H1 (cell line): ENCODE measurements at regions not wholly inside any gene's neighbourhood (a gene's known extent, or its start where the extent isn't known, plus 50 kb on each side); places are given as distances from the start of the nearest gene placed in this dataset.

Experiments
- CTCF ChIA-PET: fragments of 300-600 bp; sonication (Branson Sonifier 250); formaldehyde crosslinking; loops from one replicate; lab custom pipeline; 2021; ENCODE audit not compliant: partially characterized antibody; lab: Charles Lee
- POLR2A ChIA-PET: fragments of 300-600 bp; sonication (Branson Sonifier 250); formaldehyde crosslinking; loops from one replicate; lab custom pipeline; 2021; ENCODE audit warnings: inconsistent platforms; ENCODE audit not compliant: partially characterized antibody; lab: Charles Lee
- DNase-seq, 2 experiments: peaks; one replicate each; pipeline versions ENCODE4 v3.0.0 to v3.0.0-alpha.2; 2010 to 2022; ENCODE audit warnings: low spot score in 2 of 2, low read depth in 1 of 2, mixed read lengths in 1 of 2
- FAIRE-seq: peaks from 2 replicates; lab custom pipeline; 2011; peaks lifted over from hg19 to GRCh38; lab: Jason Lieb, UNC
- H2AFZ ChIP-seq: 2 replicates; pipeline ENCODE4 v1.8.1; 2012; ENCODE audit warnings: low read length, inconsistent platforms
- H2AK5ac ChIP-seq: 2 replicates; pipeline ENCODE4 v1.6.1; 2013; ENCODE audit warnings: low read depth, low read length
- H2BK120ac ChIP-seq: replicated peaks from 2 replicates; pipeline ENCODE3; 2013; ENCODE audit warnings: low read depth, low read length, inconsistent platforms
- H2BK12ac ChIP-seq: 2 replicates; pipeline ENCODE4 v1.6.1; 2013; ENCODE audit warnings: low read depth, low read length
- H2BK15ac ChIP-seq: 2 replicates; pipeline ENCODE4 v1.6.1; 2013; ENCODE audit warnings: low read length
- H2BK20ac ChIP-seq: 2 replicates; pipeline ENCODE4 v1.6.1; 2013; ENCODE audit warnings: low read length
- H2BK5ac ChIP-seq: 2 replicates; pipeline ENCODE4 v1.6.1; 2013; ENCODE audit warnings: low read depth, low read length
- H3K14ac ChIP-seq: 2 replicates; pipeline ENCODE4 v1.6.1; 2013; ENCODE audit warnings: inconsistent platforms; ENCODE audit not compliant: insufficient read length
- H3K18ac ChIP-seq: 2 replicates; pipeline ENCODE4 v1.6.1; 2013; ENCODE audit warnings: low read length; ENCODE audit errors: extremely low read depth
- H3K23ac ChIP-seq: 2 replicates; pipeline ENCODE4 v1.6.1; 2013; ENCODE audit warnings: inconsistent platforms; ENCODE audit not compliant: insufficient read length
- H3K23me2 ChIP-seq: 2 replicates; pipeline ENCODE4 v1.6.1; 2013; ENCODE audit warnings: low read depth, low read length
- H3K27ac ChIP-seq: 2 replicates; pipeline ENCODE4 v1.6.1; 2011; ENCODE audit warnings: low read depth, low read length, inconsistent platforms
- H3K27me3 ChIP-seq, 4 experiments: replicated peaks in 1 of 4; 1 replicate in 1 of 4; 2 replicates in 3 of 4; pipeline versions ENCODE4 v1.6.1 to v1.8.1; 2011 to 2013; ENCODE audit warnings: low read length in 3 of 4, mild to moderate bottlenecking in 3 of 4, inconsistent platforms in 2 of 4, mixed read lengths in 2 of 4, moderate library complexity in 1 of 4; ENCODE audit not compliant: control insufficient read depth in 3 of 4, insufficient read depth in 3 of 4; ENCODE audit errors: extremely low read depth in 1 of 4
- H3K36me3 ChIP-seq, 4 experiments: 2 replicates each; pipeline versions ENCODE4 v1.6.1 to v1.8.1; 2011 to 2013; ENCODE audit warnings: mild to moderate bottlenecking in 4 of 4, low read length in 3 of 4, moderate library complexity in 2 of 4, control low read depth in 1 of 4, inconsistent platforms in 1 of 4; ENCODE audit not compliant: insufficient read depth in 4 of 4, control insufficient read depth in 2 of 4
- H3K4ac ChIP-seq: replicated peaks from 2 replicates; pipeline ENCODE3; 2013; ENCODE audit warnings: low read length, low read depth, mixed read lengths, inconsistent platforms; ENCODE audit not compliant: insufficient read length
- H3K4me1 ChIP-seq, 4 experiments: replicated peaks in 1 of 4; 1 replicate in 1 of 4; 2 replicates in 3 of 4; pipeline versions ENCODE4 v1.6.1 to v1.8.1; 2011 to 2013; ENCODE audit warnings: low read length in 3 of 4, inconsistent platforms in 2 of 4, mixed read lengths in 1 of 4; ENCODE audit not compliant: insufficient read depth in 4 of 4, control insufficient read depth in 3 of 4
- H3K4me2 ChIP-seq, 2 experiments: 2 replicates each; pipeline versions ENCODE4 v1.6.1 to v1.8.1; 2011 to 2013; ENCODE audit warnings: low read depth in 2 of 2, low read length in 2 of 2, control low read depth in 1 of 2, inconsistent platforms in 1 of 2, mild to moderate bottlenecking in 1 of 2; ENCODE audit not compliant: insufficient read depth in 1 of 2
- H3K4me3 ChIP-seq, 4 experiments: fragments of 200-600, 300-600 bp in 1 of 4; sonication (generic), shearing (Covaris generic), sonication (Bioruptor Twin) in 1 of 4; 2 replicates each; pipeline versions ENCODE4 v1.5.1 to v1.8.1; 2011 to 2016; ENCODE audit warnings: low read length in 4 of 4, low read depth in 3 of 4, control low read depth in 2 of 4, inconsistent platforms in 2 of 4, mild to moderate bottlenecking in 2 of 4, mixed read lengths in 1 of 4, moderate library complexity in 1 of 4; ENCODE audit not compliant: insufficient read depth in 2 of 4; ENCODE audit errors: extremely low read depth in 1 of 4
- H3K56ac ChIP-seq: replicated peaks from 2 replicates; pipeline ENCODE3; 2013; ENCODE audit warnings: low read depth, mild to moderate bottlenecking, mixed read lengths, low read length, inconsistent platforms; ENCODE audit not compliant: insufficient read length
- H3K79me1 ChIP-seq: 2 replicates; pipeline ENCODE4 v1.6.1; 2013; ENCODE audit warnings: low read depth, low read length, control low read depth
- H3K79me2 ChIP-seq, 2 experiments: 2 replicates each; pipeline versions ENCODE4 v1.6.1 to v1.8.1; 2012 to 2013; ENCODE audit warnings: low read length in 2 of 2, mild to moderate bottlenecking in 2 of 2, inconsistent platforms in 1 of 2; ENCODE audit not compliant: insufficient read depth in 2 of 2, control insufficient read depth in 1 of 2
- H3K9ac ChIP-seq, 4 experiments: replicated peaks in 1 of 4; 1 replicate in 1 of 4; 2 replicates in 3 of 4; pipeline versions ENCODE4 v1.6.1 to v1.8.1; 2011 to 2013; ENCODE audit warnings: low read depth in 3 of 4, low read length in 3 of 4, control low read depth in 2 of 4, mild to moderate bottlenecking in 2 of 4, moderate library complexity in 2 of 4, inconsistent platforms in 1 of 4; ENCODE audit errors: extremely low read depth in 1 of 4
- H3K9me3 ChIP-seq, 2 experiments: 2 replicates each; pipeline versions ENCODE4 v1.6.1 to v1.8.1; 2012 to 2013; ENCODE audit warnings: mild to moderate bottlenecking in 2 of 2, moderate library complexity in 2 of 2, control low read depth in 1 of 2, inconsistent platforms in 1 of 2, low read depth in 1 of 2, low read length in 1 of 2, mixed read lengths in 1 of 2; ENCODE audit not compliant: insufficient read depth in 2 of 2
- H4K20me1 ChIP-seq, 2 experiments: replicated peaks in 1 of 2; 2 replicates each; pipeline versions ENCODE3 to v1.8.1; 2011 to 2013; ENCODE audit warnings: inconsistent platforms in 2 of 2, low read length in 2 of 2, mild to moderate bottlenecking in 1 of 2; ENCODE audit not compliant: insufficient read depth in 2 of 2, control insufficient read depth in 1 of 2
- H4K5ac ChIP-seq: 2 replicates; pipeline ENCODE4 v1.6.1; 2013; ENCODE audit warnings: low read length, low read depth, mixed read lengths, inconsistent platforms; ENCODE audit not compliant: insufficient read length
- H4K8ac ChIP-seq: 2 replicates; pipeline ENCODE4 v1.8.0; 2013; ENCODE audit warnings: mild to moderate bottlenecking, moderate library complexity, low read length, inconsistent platforms; ENCODE audit not compliant: insufficient read depth; ENCODE audit errors: extremely low read depth
- H4K91ac ChIP-seq: replicated peaks from 2 replicates; pipeline ENCODE3; 2013; ENCODE audit warnings: low read length, mixed read lengths, inconsistent platforms; ENCODE audit not compliant: insufficient read length
- BCL11A ChIP-seq, 2 experiments: IDR thresholded peaks; one replicate each; pipeline ENCODE4 v1.6.1; 2011; ENCODE audit warnings: low read depth in 2 of 2, low read length in 2 of 2, mild to moderate bottlenecking in 2 of 2
- RBBP5 ChIP-seq: IDR thresholded peaks from 2 replicates; pipeline ENCODE4 v1.7.1; 2012; ENCODE audit warnings: low read depth, mild to moderate bottlenecking, inconsistent platforms, low read length, moderate library complexity, borderline replicate concordance
- SIN3A ChIP-seq, 2 experiments: IDR thresholded peaks in 1 of 2; conservative IDR thresholded peaks in 1 of 2; 2 replicates each; pipeline ENCODE4 v1.6.1; 2011 to 2012; ENCODE audit warnings: low read length in 2 of 2, improper control_type of control experiment in 1 of 2, low read depth in 1 of 2, mild to moderate bottlenecking in 1 of 2
- SIX5 ChIP-seq: IDR thresholded peaks from 2 replicates; pipeline ENCODE4 v1.6.1; 2011; ENCODE audit warnings: mild to moderate bottlenecking, low read depth, low read length
- WGBS, 2 experiments: shearing (Covaris generic) in 1 of 2; methylation state at CpG; one replicate each; pipeline versions ENCODE4 v1.1.6 to v1.1.7; 2013 to 2015; ENCODE audit warnings: low lambda C conversion rate in 2 of 2, mixed read lengths in 2 of 2, inconsistent platforms in 1 of 2, low coverage in 1 of 2, missing lambda C conversion rate in 1 of 2; ENCODE audit not compliant: insufficient replicate concordance in 2 of 2, insufficient coverage in 1 of 2, insufficient read length in 1 of 2; ENCODE audit errors: extremely low coverage in 1 of 2, missing lambda C conversion rate in 1 of 2; 5-methylcytosine and 5-hydroxymethylcytosine counted together

- no peaks in the 10 kb centered on the region for H3K36me3 ChIP-seq
- ChIA-PET CTCF (no interaction called here), POLR2A (no interaction called here)
- no peak overlapping the region for H2BK20ac ChIP-seq
- no peaks in the 10 kb centered on the region for H3K23me2 ChIP-seq
- no peak overlapping the region for H3K23ac ChIP-seq
- no peak overlapping the region for H3K9ac ChIP-seq
- no peak overlapping the region for H3K4me3 ChIP-seq
- no peaks in the 10 kb centered on the region for H3K79me1 ChIP-seq
- no peak overlapping the region for H3K4ac ChIP-seq
- H3K56ac ChIP-seq = no peak overlapping the region
- no peaks in the 10 kb centered on the region for H3K27me3 ChIP-seq
- H3K4me2 ChIP-seq = no peak overlapping the region
- no peak for FAIRE-seq
- H3K4me1 ChIP-seq = no peaks in the 10 kb centered on the region; a peak in 1 of 7 replicates
- H3K9me3 ChIP-seq = peaks cover 0 to 4% of the 10 kb centered on the region in 2 experiments; a peak in 1 of 4 replicates
- TF ChIP-seq SIX5 = no peak
- TF ChIP-seq SIN3A (conservative IDR thresholded peaks at IDR 0.05 in 1 of 2, IDR thresholded peaks at IDR 0.05 in 1 of 2; ENCODE audit: low read depth in 1 of 2, low read length in 2 of 2) = no peak
- TF ChIP-seq BCL11A (IDR thresholded peaks at IDR 0.05; ENCODE audit: low read depth in 2 of 2, low read length in 2 of 2) = no peak
- TF ChIP-seq RBBP5 = no peak
- no peak for DNase-seq
- no peak overlapping the region for H2AFZ ChIP-seq
- H3K14ac ChIP-seq = no peak overlapping the region
- H4K91ac ChIP-seq = no peak overlapping the region
- no peak overlapping the region for H4K8ac ChIP-seq
- WGBS, 2 experiments = 92% methylated on average over 2 of the region's 2 CpGs; no CpG with 5 or more reads in 1 of the 2 experiments
- H3K79me2 ChIP-seq = no peaks in the 10 kb centered on the region
- H2BK15ac ChIP-seq = no peak overlapping the region
- H4K20me1 ChIP-seq = no peaks in the 10 kb centered on the region
- no peak overlapping the region for H2AK5ac ChIP-seq
- no peak overlapping the region for H3K27ac ChIP-seq
- no peak overlapping the region for H2BK12ac ChIP-seq
- no peak overlapping the region for H3K18ac ChIP-seq
- no peak overlapping the region for H2BK120ac ChIP-seq
- H4K5ac ChIP-seq = no peak overlapping the region
- H2BK5ac ChIP-seq = no peak overlapping the region
These were observed 285.4 kb upstream of the SPHKAP start for GRCh38 chr2:228466851-228467250.
